HUES6 (cell line): ENCODE measurements at regions not wholly inside any gene's neighbourhood (a gene's known extent, or its start where the extent isn't known, plus 50 kb on each side); places are given as distances from the start of the nearest gene placed in this dataset.

Experiments
- H3K27ac ChIP-seq: 2 replicates; pipeline ENCODE4 v1.7.0; 2013; ENCODE audit warnings: low read depth, mild to moderate bottlenecking, low read length, inconsistent platforms
- H3K27me3 ChIP-seq: 2 replicates; pipeline ENCODE4 v1.6.1; 2013; ENCODE audit warnings: low read length; ENCODE audit not compliant: control insufficient read depth, insufficient read depth
- H3K36me3 ChIP-seq: 2 replicates; pipeline ENCODE4 v1.6.1; 2013; ENCODE audit warnings: low read length; ENCODE audit not compliant: control insufficient read depth, insufficient read depth
- H3K4me1 ChIP-seq: 2 replicates; pipeline ENCODE4 v1.6.1; 2013; ENCODE audit warnings: low read length; ENCODE audit not compliant: control insufficient read depth, insufficient read depth
- H3K4me3 ChIP-seq: 2 replicates; pipeline ENCODE4 v1.5.1; 2013; ENCODE audit warnings: low read depth, low read length
- H3K9ac ChIP-seq: one replicate; pipeline ENCODE4 v1.6.1; 2013; ENCODE audit warnings: mild to moderate bottlenecking, low read length
- H3K9me3 ChIP-seq: 2 replicates; pipeline ENCODE4 v1.6.1; 2013; ENCODE audit warnings: low read depth, low read length; ENCODE audit not compliant: control insufficient read depth, insufficient read depth

DNA sequence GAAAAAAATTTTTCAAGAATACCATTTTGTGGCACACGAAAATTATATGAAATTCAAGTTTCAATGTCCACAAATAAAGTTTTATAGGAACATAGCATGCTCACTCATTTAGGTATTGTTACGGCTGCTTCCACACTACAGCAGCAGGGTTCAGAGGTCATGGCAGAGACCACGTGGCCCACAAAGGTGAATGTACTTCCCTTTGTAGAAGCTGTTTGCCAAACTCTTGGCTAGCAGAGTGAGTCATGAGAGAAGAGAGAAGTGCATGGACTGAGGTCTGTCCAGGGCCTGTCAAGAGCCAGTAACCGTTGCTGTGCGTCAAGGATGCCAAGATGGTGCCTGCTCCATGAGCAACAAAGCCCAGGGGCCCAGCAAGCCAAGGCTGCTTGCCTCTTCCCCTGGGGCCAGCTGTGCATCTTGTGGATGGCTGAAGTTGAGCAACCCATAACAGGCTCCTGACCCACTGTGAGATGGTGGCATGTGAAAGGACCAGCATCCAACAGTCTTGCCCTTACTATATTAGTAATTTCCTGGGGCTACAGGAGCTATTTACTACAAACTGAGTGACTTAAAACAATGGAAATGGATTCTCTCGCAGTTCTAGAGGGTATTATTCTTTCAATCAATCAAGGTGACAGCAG is 64.8 kb upstream of the ATP5PO start:
- H3K4me3 ChIP-seq: no peak overlapping the region
- H3K4me1 ChIP-seq: peaks cover 17% of the 10 kb centered on the region
- no peaks in the 10 kb centered on the region for H3K27me3 ChIP-seq
- H3K27ac ChIP-seq: no peak overlapping the region
- H3K9me3 ChIP-seq: no peaks in the 10 kb centered on the region
- no peak overlapping the region for H3K9ac ChIP-seq
- no peaks in the 10 kb centered on the region for H3K36me3 ChIP-seq

GRCh38 chr21:33978585-33978984 is 63.0 kb upstream of the ATP5PO start:
- Histone ChIP-seq H3K27me3 (no peaks in the 10 kb centered on the region), H3K4me3 (no peak overlapping the region), H3K9me3 (no peaks in the 10 kb centered on the region), H3K36me3 (no peaks in the 10 kb centered on the region), H3K27ac (no peak overlapping the region), H3K9ac (no peak overlapping the region), H3K4me1 (peaks cover 21% of the 10 kb centered on the region)

GRCh38 chr21:33977721-33978369 is 62.2 kb upstream of the ATP5PO start:
- Histone ChIP-seq H3K27ac (no peak overlapping the region), H3K4me3 (no peak overlapping the region), H3K36me3 (no peaks in the 10 kb centered on the region)

DNA sequence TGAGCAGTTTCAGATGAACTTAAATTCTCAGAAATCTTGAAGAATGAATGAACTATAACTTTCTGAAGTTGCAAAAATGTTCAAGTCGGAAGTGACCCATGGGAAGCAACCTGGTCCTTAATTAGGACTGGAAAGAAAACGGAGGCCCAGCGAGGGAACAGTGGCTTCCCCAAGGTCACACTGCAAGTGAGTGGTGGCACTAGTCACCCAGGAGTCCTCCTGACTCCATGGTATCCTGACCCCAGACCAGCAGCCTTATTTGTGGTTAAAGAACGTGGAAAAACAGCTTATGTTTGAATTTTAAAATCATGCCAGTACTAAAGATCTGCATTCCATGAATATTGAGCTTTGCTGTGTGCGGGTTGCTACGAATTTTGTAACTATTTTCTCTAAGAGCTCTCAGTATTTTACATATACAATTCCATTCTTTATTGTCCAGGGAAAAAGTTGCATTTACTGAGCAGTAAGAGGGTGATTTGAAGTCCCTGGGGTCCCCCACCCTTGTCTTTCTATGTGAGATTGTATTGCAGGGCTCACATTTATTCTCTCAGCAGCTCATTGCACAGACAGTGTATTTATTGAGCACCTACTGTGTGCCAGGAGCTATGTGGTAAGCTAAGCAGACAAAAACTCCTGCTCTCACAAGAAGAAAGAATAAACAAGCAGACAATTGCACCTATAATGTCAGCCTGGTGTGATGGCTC is 61.6 kb upstream of the ATP5PO start:
- H3K4me1 ChIP-seq: peaks cover 21% of the 10 kb centered on the region
- no peaks in the 10 kb centered on the region for H3K36me3 ChIP-seq
- H3K9ac ChIP-seq: no peak overlapping the region
- H3K9me3 ChIP-seq: no peaks in the 10 kb centered on the region
- H3K27me3 ChIP-seq: no peaks in the 10 kb centered on the region
- H3K27ac ChIP-seq: no peak overlapping the region; the same call in 1 of the 2 replicates
- no peak overlapping the region for H3K4me3 ChIP-seq

More at GRCh38 chr21:33977721-33978369, 62.2 kb upstream of the ATP5PO start:
- Histone ChIP-seq H3K9ac (no peak overlapping the region), H3K4me1 (peaks cover 21% of the 10 kb centered on the region), H3K27me3 (no peaks in the 10 kb centered on the region), H3K9me3 (no peaks in the 10 kb centered on the region)

GRCh38 chr21:33976082-33977016 is 60.7 kb upstream of the ATP5PO start:
- H3K4me3 ChIP-seq: no peak overlapping the region
- H3K27ac ChIP-seq: no peak overlapping the region
- H3K4me1 ChIP-seq: peaks cover 28% of the 10 kb centered on the region
- H3K36me3 ChIP-seq: no peaks in the 10 kb centered on the region
- no peaks in the 10 kb centered on the region for H3K9me3 ChIP-seq
- no peaks in the 10 kb centered on the region for H3K27me3 ChIP-seq
- no peak overlapping the region for H3K9ac ChIP-seq

- Histone ChIP-seq H3K36me3 (no peaks in the 10 kb centered on the region), H3K4me1 (peaks cover 32% of the 10 kb centered on the region), H3K27me3 (no peaks in the 10 kb centered on the region), H3K9ac (no peak overlapping the region), H3K9me3 (no peaks in the 10 kb centered on the region), H3K27ac (no peak overlapping the region), H3K4me3 (no peak overlapping the region)
Observed at GRCh38 chr21:33975548-33976081, 60.0 kb upstream of the ATP5PO start.

DNA sequence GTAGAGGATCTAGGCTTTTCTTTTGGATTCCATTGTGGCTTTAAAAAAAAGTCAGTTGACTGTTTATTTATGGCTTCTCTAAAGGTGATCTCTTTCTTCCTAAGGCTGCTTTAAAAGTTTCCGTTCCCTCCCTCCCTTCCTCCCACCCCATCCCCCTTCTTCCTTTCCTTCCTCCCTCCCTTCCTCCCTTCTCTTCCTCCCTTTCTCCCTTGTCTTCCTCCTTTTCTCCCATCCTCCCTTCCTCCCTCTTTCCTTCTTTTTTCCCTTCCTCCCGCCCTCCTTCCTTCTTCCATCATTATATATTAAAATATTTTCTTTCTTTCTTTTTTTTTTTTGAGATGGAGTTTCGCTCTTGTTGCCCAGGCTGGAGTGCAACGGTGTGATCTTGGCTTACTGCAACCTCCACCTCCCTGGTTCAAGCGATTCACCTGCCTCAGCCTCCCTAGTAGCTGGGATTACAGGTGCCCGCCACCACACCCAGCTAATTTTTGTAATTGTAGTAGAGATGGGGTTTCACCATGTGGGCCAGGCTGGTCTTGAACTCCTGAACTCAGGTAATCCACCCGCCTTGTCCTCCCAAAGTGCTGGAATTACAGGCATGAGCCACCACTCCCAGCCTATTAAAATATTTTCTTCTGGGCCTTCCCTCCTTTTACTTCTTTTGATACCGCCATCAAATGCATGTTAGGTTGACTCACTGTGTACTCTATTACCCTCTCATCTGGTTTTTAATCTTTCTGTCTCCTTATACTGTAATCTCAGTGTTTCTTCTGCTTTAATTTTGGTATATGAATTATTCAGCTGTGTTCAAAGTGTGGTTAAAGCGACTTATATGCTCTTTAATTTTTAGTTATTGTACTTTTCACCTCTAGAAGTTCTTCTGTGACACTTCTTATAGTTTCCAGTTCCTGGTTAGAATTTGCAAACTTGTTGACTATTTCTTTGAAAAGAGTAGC is 59.2 kb upstream of the ATP5PO start:
- Histone ChIP-seq H3K27me3 (no peaks in the 10 kb centered on the region), H3K4me1 (peaks cover 32% of the 10 kb centered on the region), H3K9ac (no peak overlapping the region), H3K9me3 (no peaks in the 10 kb centered on the region), H3K4me3 (no peak overlapping the region), H3K27ac (no peak overlapping the region), H3K36me3 (no peaks in the 10 kb centered on the region)

DNA sequence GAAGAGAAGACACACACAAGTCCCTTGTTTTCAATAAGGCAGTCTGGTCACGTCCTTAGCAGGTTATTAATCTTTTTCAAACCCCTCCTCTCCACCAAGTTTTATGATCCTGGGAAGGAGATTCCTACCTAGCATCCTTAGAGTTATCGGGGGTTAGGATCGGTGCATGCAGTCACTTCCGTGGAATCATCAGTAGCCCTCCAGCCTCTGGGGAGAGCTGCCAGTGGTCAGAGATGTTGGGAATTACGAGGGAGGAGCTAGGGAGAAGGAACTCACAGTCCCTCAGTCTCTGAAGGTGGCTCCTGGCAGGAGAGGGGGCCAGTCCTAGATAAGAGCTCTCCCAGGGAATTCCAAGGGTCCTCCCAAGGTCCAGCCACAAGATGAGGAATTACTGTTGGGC is 57.7 kb upstream of the ATP5PO start:
- no peaks in the 10 kb centered on the region for H3K9me3 ChIP-seq
- no peak overlapping the region for H3K4me3 ChIP-seq
- H3K27ac ChIP-seq: no peak overlapping the region
- H3K36me3 ChIP-seq: no peaks in the 10 kb centered on the region
- peaks cover 36% of the 10 kb centered on the region for H3K4me1 ChIP-seq
- H3K27me3 ChIP-seq: no peaks in the 10 kb centered on the region
- H3K9ac ChIP-seq: no peak overlapping the region

DNA sequence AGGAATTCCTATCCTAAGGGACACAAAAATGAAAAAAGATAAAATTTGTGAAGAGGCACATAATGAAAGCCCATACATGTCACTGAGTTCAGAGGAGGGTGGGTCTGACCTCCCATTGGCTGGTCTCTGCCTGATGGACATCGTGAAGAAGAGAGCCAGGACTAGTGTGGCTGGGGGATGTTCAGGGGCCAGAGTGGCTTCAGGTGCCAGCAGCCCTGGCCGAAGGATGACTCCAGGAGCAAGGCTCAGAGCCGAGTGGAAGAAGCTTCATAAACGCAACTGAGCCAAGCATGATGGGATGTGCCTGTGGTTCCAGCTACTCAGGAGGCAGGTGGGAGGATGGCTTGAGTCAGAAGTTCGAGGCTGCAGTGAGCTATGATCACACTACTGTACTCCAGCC is 56.9 kb upstream of the ATP5PO start:
- no peak overlapping the region for H3K9ac ChIP-seq
- no peaks in the 10 kb centered on the region for H3K27me3 ChIP-seq
- H3K4me3 ChIP-seq: no peak overlapping the region
- no peak overlapping the region for H3K27ac ChIP-seq
- no peaks in the 10 kb centered on the region for H3K36me3 ChIP-seq
- H3K4me1 ChIP-seq: peaks cover 40% of the 10 kb centered on the region
- no peaks in the 10 kb centered on the region for H3K9me3 ChIP-seq
